GM18861 (cell line): ENCODE measurements at regions not wholly inside any gene's neighbourhood (a gene's known extent, or its start where the extent isn't known, plus 50 kb on each side); places are given as distances from the start of the nearest gene placed in this dataset.
"Not testable (repeated sequence)": the region's sequence is repeated elsewhere in the genome, so short reads cannot be mapped to it uniquely, and the experiment has no call there.

Experiments used
- ATAC-seq: cut with Tn5 transposase; IDR thresholded peaks from one replicate; pipeline ENCODE4 v1.9.1; 2021; ENCODE audit not compliant: unreplicated experiment

GRCh38 chr18:78423811-78424210 is 555.8 kb upstream of the SALL3 start:
- no peak for ATAC-seq

GRCh38 chr18:78424403-78425018 is 555.1 kb upstream of the SALL3 start:
- no peak for ATAC-seq

GRCh38 chr18:78425019-78425412 is 554.6 kb upstream of the SALL3 start:
- no peak for ATAC-seq

GRCh38 chr18:78427081-78427480 is 552.5 kb upstream of the SALL3 start:
- no peak for ATAC-seq

GRCh38 chr18:78429127-78430108 is 550.2 kb upstream of the SALL3 start:
- no peak for ATAC-seq

- no peak for ATAC-seq
Observed at GRCh38 chr18:78430131-78430758, 549.4 kb upstream of the SALL3 start.

- no peak for ATAC-seq
Observed at GRCh38 chr18:78431606-78432005, 548.0 kb upstream of the SALL3 start.

- ATAC-seq = no peak
Observed at GRCh38 chr18:78433562-78433961, 546.1 kb upstream of the SALL3 start.

GRCh38 chr18:78436110-78436509 is 543.5 kb upstream of the SALL3 start:
- no peak for ATAC-seq

GRCh38 chr18:78438235-78438634 is 541.4 kb upstream of the SALL3 start:
- not testable (repeated sequence) for ATAC-seq

- no peak for ATAC-seq
Observed at GRCh38 chr18:78445880-78446279, 533.7 kb upstream of the SALL3 start.

GRCh38 chr18:78447211-78447610 is 532.4 kb upstream of the SALL3 start:
- no peak for ATAC-seq

- ATAC-seq = no peak
Observed at GRCh38 chr18:78448106-78448505, 531.5 kb upstream of the SALL3 start.

- no peak for ATAC-seq
Observed at GRCh38 chr18:78448591-78448990, 531.0 kb upstream of the SALL3 start.

- no peak for ATAC-seq
Observed at GRCh38 chr18:78454221-78454620, 525.4 kb upstream of the SALL3 start.

GRCh38 chr18:78455386-78455785 is 524.2 kb upstream of the SALL3 start:
- ATAC-seq = no peak

- ATAC-seq = no peak
Observed at GRCh38 chr18:78457011-78457410, 522.6 kb upstream of the SALL3 start.

- ATAC-seq = no peak
Observed at GRCh38 chr18:78457731-78458130, 521.9 kb upstream of the SALL3 start.

- no peak for ATAC-seq
Observed at GRCh38 chr18:78458356-78458755, 521.3 kb upstream of the SALL3 start.

- ATAC-seq = no peak
Observed at GRCh38 chr18:78459668-78460067, 520.0 kb upstream of the SALL3 start.

GRCh38 chr18:78460558-78460957 is 519.1 kb upstream of the SALL3 start:
- ATAC-seq = no peak

- no peak for ATAC-seq
Observed at GRCh38 chr18:78473563-78473962, 506.1 kb upstream of the SALL3 start.
